ENCODE measurements at regions not wholly inside any gene's neighbourhood (a gene's known extent, or its start where the extent isn't known, plus 50 kb on each side); places are given as distances from the start of the nearest gene placed in this dataset.

- no peak for TF ChIP-seq MYC (IDR thresholded peaks at IDR 0.05; ENCODE audit: low read depth, low read length)
- TF ChIP-seq, protein P1, sequence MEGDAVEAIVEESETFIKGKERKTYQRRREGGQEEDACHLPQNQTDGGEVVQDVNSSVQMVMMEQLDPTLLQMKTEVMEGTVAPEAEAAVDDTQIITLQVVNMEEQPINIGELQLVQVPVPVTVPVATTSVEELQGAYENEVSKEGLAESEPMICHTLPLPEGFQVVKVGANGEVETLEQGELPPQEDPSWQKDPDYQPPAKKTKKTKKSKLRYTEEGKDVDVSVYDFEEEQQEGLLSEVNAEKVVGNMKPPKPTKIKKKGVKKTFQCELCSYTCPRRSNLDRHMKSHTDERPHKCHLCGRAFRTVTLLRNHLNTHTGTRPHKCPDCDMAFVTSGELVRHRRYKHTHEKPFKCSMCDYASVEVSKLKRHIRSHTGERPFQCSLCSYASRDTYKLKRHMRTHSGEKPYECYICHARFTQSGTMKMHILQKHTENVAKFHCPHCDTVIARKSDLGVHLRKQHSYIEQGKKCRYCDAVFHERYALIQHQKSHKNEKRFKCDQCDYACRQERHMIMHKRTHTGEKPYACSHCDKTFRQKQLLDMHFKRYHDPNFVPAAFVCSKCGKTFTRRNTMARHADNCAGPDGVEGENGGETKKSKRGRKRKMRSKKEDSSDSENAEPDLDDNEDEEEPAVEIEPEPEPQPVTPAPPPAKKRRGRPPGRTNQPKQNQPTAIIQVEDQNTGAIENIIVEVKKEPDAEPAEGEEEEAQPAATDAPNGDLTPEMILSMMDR (IDR thresholded peaks at IDR 0.05; ENCODE audit: low read depth, low read length): no peak
- TF ChIP-seq, protein P2, sequence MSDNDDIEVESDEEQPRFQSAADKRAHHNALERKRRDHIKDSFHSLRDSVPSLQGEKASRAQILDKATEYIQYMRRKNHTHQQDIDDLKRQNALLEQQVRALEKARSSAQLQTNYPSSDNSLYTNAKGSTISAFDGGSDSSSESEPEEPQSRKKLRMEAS (IDR thresholded peaks at IDR 0.05; ENCODE audit: low read depth, low read length): no peak
- TF ChIP-seq POLR2A (IDR thresholded peaks at IDR 0.05; ENCODE audit: extremely low read depth, insufficient read length): no peak
- H3K4me3 ChIP-seq (ENCODE audit: low read depth, low read length): no peak overlapping the region
- no peak for DNase-seq (ENCODE audit: low read depth)
Observed at GRCh38 chr7:35491233-35491632, 203.7 kb downstream of the HERPUD2 start.

GRCh38 chr7:35487841-35488240 lies 207.1 kb downstream of the HERPUD2 start:
- DNase-seq (ENCODE audit: low read depth): no peak
- TF ChIP-seq MYC (IDR thresholded peaks at IDR 0.05; ENCODE audit: low read depth, low read length) (no peak), POLR2A (IDR thresholded peaks at IDR 0.05; ENCODE audit: extremely low read depth, insufficient read length) (no peak)
- TF ChIP-seq, protein P2 (IDR thresholded peaks at IDR 0.05; ENCODE audit: low read depth, low read length): no peak
- TF ChIP-seq, protein P1 (IDR thresholded peaks at IDR 0.05; ENCODE audit: low read depth, low read length): no peak
- no peak overlapping the region for H3K4me3 ChIP-seq (ENCODE audit: low read depth, low read length)

DNA sequence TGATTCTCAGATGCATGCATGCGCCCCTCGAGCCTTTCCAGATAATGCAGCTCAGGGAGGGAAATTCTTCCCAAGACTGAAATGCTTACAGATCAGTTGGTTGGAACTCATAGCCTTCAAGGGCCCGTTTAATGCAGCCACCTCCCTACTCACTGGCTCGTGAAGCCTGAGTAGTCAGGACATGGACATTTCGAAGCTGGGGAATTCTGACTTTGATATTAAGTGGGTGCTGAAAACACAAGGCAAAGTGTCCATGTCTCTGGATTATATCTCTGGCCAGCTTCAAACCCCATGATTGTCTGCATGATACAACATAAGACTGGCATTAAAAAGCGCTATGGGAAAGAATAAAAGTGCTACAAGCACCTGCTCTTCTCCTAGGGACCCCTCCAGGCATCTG lies 207.5 kb downstream of the HERPUD2 start:
- DNase-seq (ENCODE audit: low read depth): no peak
- no peak overlapping the region for H3K4me3 ChIP-seq (ENCODE audit: low read depth, low read length)
- TF ChIP-seq MYC (IDR thresholded peaks at IDR 0.05; ENCODE audit: low read depth, low read length): no peak
- TF ChIP-seq, protein P2 (IDR thresholded peaks at IDR 0.05; ENCODE audit: low read depth, low read length): no peak
- TF ChIP-seq, protein P1 (IDR thresholded peaks at IDR 0.05; ENCODE audit: low read depth, low read length): no peak
- TF ChIP-seq POLR2A (IDR thresholded peaks at IDR 0.05; ENCODE audit: extremely low read depth, insufficient read length): no peak

DNA sequence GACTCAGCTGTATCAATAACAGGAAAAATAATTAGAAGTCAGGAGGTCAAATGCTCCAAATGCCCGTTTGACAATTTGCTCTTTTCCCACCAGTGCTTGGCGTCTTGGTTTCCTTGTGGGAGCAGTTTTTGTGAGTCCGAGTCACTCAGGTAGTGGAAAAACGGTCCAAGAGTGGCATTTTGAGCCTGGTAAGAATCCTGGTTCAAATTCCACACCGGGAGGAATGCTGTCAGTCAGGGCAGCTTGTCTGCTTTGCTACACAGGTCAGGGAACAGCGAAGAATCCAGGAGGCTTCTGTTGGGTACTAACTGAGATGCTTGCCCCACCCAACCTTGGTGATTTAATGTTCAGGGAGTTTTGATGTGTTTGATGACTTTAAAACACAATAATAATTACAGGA lies 209.5 kb downstream of the HERPUD2 start:
- no peak overlapping the region for H3K4me3 ChIP-seq (ENCODE audit: low read depth, low read length)
- TF ChIP-seq, protein P1 (IDR thresholded peaks at IDR 0.05; ENCODE audit: low read depth, low read length): no peak
- no peak for TF ChIP-seq MYC (IDR thresholded peaks at IDR 0.05; ENCODE audit: low read depth, low read length)
- TF ChIP-seq, protein P2 (IDR thresholded peaks at IDR 0.05; ENCODE audit: low read depth, low read length): no peak
- no peak for TF ChIP-seq POLR2A (IDR thresholded peaks at IDR 0.05; ENCODE audit: extremely low read depth, insufficient read length)
- no peak for DNase-seq (ENCODE audit: low read depth)

- TF ChIP-seq MYC (IDR thresholded peaks at IDR 0.05; ENCODE audit: low read depth, low read length): no peak
- TF ChIP-seq, protein P2 (IDR thresholded peaks at IDR 0.05; ENCODE audit: low read depth, low read length): no peak
- no peak for TF ChIP-seq POLR2A (IDR thresholded peaks at IDR 0.05; ENCODE audit: extremely low read depth, insufficient read length)
- TF ChIP-seq, protein P1 (IDR thresholded peaks at IDR 0.05; ENCODE audit: low read depth, low read length): no peak
- DNase-seq (ENCODE audit: low read depth): no peak
- H3K4me3 ChIP-seq (ENCODE audit: low read depth, low read length): no peak overlapping the region
Observed at GRCh38 chr7:35483568-35483967, 211.4 kb downstream of the HERPUD2 start.

DNA sequence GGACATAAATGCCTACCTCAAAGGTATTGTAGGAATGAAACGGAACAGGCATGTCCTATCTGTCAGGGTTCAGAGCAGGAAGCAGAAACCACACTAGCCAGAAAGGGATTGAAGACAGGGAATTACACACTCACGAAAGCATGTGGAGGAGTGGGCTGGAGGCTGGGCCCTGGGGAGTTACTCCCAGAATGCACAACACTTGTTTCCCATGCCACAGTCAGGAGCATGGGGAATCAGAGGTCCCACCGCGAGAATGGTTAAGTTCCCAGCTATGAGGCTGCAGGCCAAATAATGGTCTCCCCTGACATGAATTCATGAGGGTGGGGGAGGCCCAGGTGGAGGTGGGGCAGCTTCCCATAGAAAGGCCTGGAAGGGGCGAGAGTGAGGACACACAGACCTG lies 212.7 kb downstream of the HERPUD2 start:
- TF ChIP-seq MYC (IDR thresholded peaks at IDR 0.05; ENCODE audit: low read depth, low read length) (no peak), POLR2A (IDR thresholded peaks at IDR 0.05; ENCODE audit: extremely low read depth, insufficient read length) (no peak)
- TF ChIP-seq, protein P1 (IDR thresholded peaks at IDR 0.05; ENCODE audit: low read depth, low read length): no peak
- TF ChIP-seq, protein P2 (IDR thresholded peaks at IDR 0.05; ENCODE audit: low read depth, low read length): no peak
- H3K4me3 ChIP-seq (ENCODE audit: low read depth, low read length): no peak overlapping the region
- DNase-seq (ENCODE audit: low read depth): no peak

All from NB4 (cell line).